GM21381 (cell line): ENCODE measurements at regions not wholly inside any gene's neighbourhood (a gene's known extent, or its start where the extent isn't known, plus 50 kb on each side); places are given as distances from the start of the nearest gene placed in this dataset.

Experiments used
- ATAC-seq: cut with Tn5 transposase; IDR thresholded peaks from one replicate; pipeline ENCODE4 v1.9.1; 2021; ENCODE audit warnings: mild to moderate bottlenecking, moderate library complexity; ENCODE audit not compliant: unreplicated experiment

GRCh38 chr2:2755990-2756389 is 424.9 kb upstream of the MYT1L start:
- ATAC-seq = no peak

- ATAC-seq = no peak
Measured at GRCh38 chr2:2754940-2755339, 423.9 kb upstream of the MYT1L start.

GRCh38 chr2:2751715-2752315 is 420.7 kb upstream of the MYT1L start:
- ATAC-seq = no peak

- no peak for ATAC-seq
Measured at GRCh38 chr2:2750867-2751714, 420.0 kb upstream of the MYT1L start.

GRCh38 chr2:2749206-2749598 is 418.1 kb upstream of the MYT1L start:
- ATAC-seq = no peak

- ATAC-seq = no peak
Measured at GRCh38 chr2:2748399-2749205, 417.5 kb upstream of the MYT1L start.

- no peak for ATAC-seq
Measured at GRCh38 chr2:2747797-2748301, 416.8 kb upstream of the MYT1L start.

GRCh38 chr2:2746731-2747130 is 415.7 kb upstream of the MYT1L start:
- ATAC-seq = no peak

- ATAC-seq = no peak
Measured at GRCh38 chr2:2744958-2745715, 414.1 kb upstream of the MYT1L start.

- no peak for ATAC-seq
Measured at GRCh38 chr2:2744107-2744506, 413.0 kb upstream of the MYT1L start.

- ATAC-seq = no peak
Measured at GRCh38 chr2:2743164-2743571, 412.1 kb upstream of the MYT1L start.

GRCh38 chr2:2742726-2743125 is 411.7 kb upstream of the MYT1L start:
- ATAC-seq = no peak

- ATAC-seq = no peak
Measured at GRCh38 chr2:2740238-2740775, 409.2 kb upstream of the MYT1L start.

GRCh38 chr2:2739231-2739795 is 408.2 kb upstream of the MYT1L start:
- no peak for ATAC-seq

- ATAC-seq = no peak
Measured at GRCh38 chr2:2738684-2739083, 407.6 kb upstream of the MYT1L start.

- no peak for ATAC-seq
Measured at GRCh38 chr2:2738276-2738675, 407.2 kb upstream of the MYT1L start.

GRCh38 chr2:2735041-2735440 is 404.0 kb upstream of the MYT1L start:
- ATAC-seq = no peak

GRCh38 chr2:2734308-2734707 is 403.2 kb upstream of the MYT1L start:
- ATAC-seq = no peak

- no peak for ATAC-seq
Measured at GRCh38 chr2:2733818-2734217, 402.7 kb upstream of the MYT1L start.
